ENCODE measurements at regions not wholly inside any gene's neighbourhood (a gene's known extent, or its start where the extent isn't known, plus 50 kb on each side); places are given as distances from the start of the nearest gene placed in this dataset.

- TF ChIP-seq CTCF (conservative IDR thresholded peaks at IDR 0.05; ENCODE audit: control insufficient read depth, insufficient read depth, low read depth, low read length) = no peak
- H3K4me3 ChIP-seq (ENCODE audit: control insufficient read depth, low read depth, low read length) = no peak overlapping the region
- DNase-seq (ENCODE audit: low read depth) = peak; percentile 2
These were observed 102.4 kb upstream of the APC start for GRCh38 chr5:112635276-112635675.

- no peak for DNase-seq (ENCODE audit: low read depth)
- TF ChIP-seq CTCF (conservative IDR thresholded peaks at IDR 0.05; ENCODE audit: control insufficient read depth, insufficient read depth, low read depth, low read length) = no peak
These were observed 101.6 kb upstream of the APC start for GRCh38 chr5:112635771-112636731.

GRCh38 chr5:112636751-112637150 is 100.9 kb upstream of the APC start:
- no peak overlapping the region for H3K4me3 ChIP-seq (ENCODE audit: control insufficient read depth, low read depth, low read length)
- no peak for TF ChIP-seq CTCF (conservative IDR thresholded peaks at IDR 0.05; ENCODE audit: control insufficient read depth, insufficient read depth, low read depth, low read length)

More at GRCh38 chr5:112635771-112636731, 101.6 kb upstream of the APC start:
- H3K4me3 ChIP-seq (ENCODE audit: control insufficient read depth, low read depth, low read length) = no peak overlapping the region

GRCh38 chr5:112637343-112637742 is 100.3 kb upstream of the APC start:
- no peak for TF ChIP-seq CTCF (conservative IDR thresholded peaks at IDR 0.05; ENCODE audit: control insufficient read depth, insufficient read depth, low read depth, low read length)
- H3K4me3 ChIP-seq (ENCODE audit: control insufficient read depth, low read depth, low read length) = no peak overlapping the region
- peak; percentile 2 for DNase-seq (ENCODE audit: low read depth)

More at GRCh38 chr5:112636751-112637150, 100.9 kb upstream of the APC start:
- DNase-seq (ENCODE audit: low read depth) = no peak

- no peak for DNase-seq (ENCODE audit: low read depth)
- no peak overlapping the region for H3K4me3 ChIP-seq (ENCODE audit: control insufficient read depth, low read depth, low read length)
- no peak for TF ChIP-seq CTCF (conservative IDR thresholded peaks at IDR 0.05; ENCODE audit: control insufficient read depth, insufficient read depth, low read depth, low read length)
These were observed 97.1 kb upstream of the APC start for GRCh38 chr5:112640546-112640945.

- no peak for TF ChIP-seq CTCF (conservative IDR thresholded peaks at IDR 0.05; ENCODE audit: control insufficient read depth, insufficient read depth, low read depth, low read length)
- H3K4me3 ChIP-seq (ENCODE audit: control insufficient read depth, low read depth, low read length) = no peak overlapping the region
These were observed 96.1 kb upstream of the APC start for GRCh38 chr5:112641515-112642110.

More at GRCh38 chr5:112641515-112642110, 96.1 kb upstream of the APC start:
- no peak for DNase-seq (ENCODE audit: low read depth)
